ENCODE measurements at regions not wholly inside any gene's neighbourhood (a gene's known extent, or its start where the extent isn't known, plus 50 kb on each side); places are given as distances from the start of the nearest gene placed in this dataset.

DNA sequence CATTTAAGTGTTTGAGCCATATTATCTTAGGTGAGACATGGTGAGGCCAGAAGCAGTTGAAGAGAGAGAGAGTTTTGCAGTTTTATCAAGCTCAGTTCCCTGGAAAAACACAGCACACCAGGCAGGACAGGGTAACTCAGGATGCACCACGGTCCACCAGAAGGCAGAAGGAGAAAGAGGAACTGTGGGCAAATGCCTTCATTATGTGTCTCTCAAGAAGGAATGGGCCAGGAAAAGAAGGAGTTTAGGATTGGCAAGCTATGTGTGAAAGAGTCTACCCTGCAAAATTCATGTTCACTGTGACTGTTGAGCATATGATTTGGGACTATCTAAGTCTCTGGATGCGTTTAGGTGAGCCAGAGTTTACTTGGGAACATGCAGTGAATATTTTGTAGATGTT is 934.5 kb upstream of the MIR17HG start:
- TF ChIP-seq, protein P1, sequence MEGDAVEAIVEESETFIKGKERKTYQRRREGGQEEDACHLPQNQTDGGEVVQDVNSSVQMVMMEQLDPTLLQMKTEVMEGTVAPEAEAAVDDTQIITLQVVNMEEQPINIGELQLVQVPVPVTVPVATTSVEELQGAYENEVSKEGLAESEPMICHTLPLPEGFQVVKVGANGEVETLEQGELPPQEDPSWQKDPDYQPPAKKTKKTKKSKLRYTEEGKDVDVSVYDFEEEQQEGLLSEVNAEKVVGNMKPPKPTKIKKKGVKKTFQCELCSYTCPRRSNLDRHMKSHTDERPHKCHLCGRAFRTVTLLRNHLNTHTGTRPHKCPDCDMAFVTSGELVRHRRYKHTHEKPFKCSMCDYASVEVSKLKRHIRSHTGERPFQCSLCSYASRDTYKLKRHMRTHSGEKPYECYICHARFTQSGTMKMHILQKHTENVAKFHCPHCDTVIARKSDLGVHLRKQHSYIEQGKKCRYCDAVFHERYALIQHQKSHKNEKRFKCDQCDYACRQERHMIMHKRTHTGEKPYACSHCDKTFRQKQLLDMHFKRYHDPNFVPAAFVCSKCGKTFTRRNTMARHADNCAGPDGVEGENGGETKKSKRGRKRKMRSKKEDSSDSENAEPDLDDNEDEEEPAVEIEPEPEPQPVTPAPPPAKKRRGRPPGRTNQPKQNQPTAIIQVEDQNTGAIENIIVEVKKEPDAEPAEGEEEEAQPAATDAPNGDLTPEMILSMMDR (IDR thresholded peaks at IDR 0.05 in 2 of 3, conservative IDR thresholded peaks at IDR 0.05 in 1 of 3; ENCODE audit: borderline replicate concordance in 1 of 3, insufficient read depth in 1 of 3, low read depth in 2 of 3, low read length in 2 of 3) = no peak
- TF ChIP-seq POLR2AphosphoS5 (IDR thresholded peaks at IDR 0.05; ENCODE audit: low read depth, low read length) = no peak

Measured in HCT116 (cell line).